Keratinocyte (primary cell): ENCODE measurements at regions not wholly inside any gene's neighbourhood (a gene's known extent, or its start where the extent isn't known, plus 50 kb on each side); places are given as distances from the start of the nearest gene placed in this dataset.

Source experiments
- DNase-seq: peaks from one replicate; pipeline ENCODE4 v3.0.0-alpha.2; 2011; ENCODE audit warnings: low read depth, missing footprints, low spot score
- FAIRE-seq: peaks from 2 replicates; lab custom pipeline; 2011; peaks lifted over from hg19 to GRCh38; lab: Jason Lieb, UNC
- H2AFZ ChIP-seq: 2 replicates; pipeline ENCODE4 v1.6.0; 2012; ENCODE audit warnings: low read length, control low read depth, inconsistent platforms; ENCODE audit not compliant: control insufficient read depth
- H3K27ac ChIP-seq: 2 replicates; pipeline ENCODE4 v1.5.1; 2011; ENCODE audit warnings: low read length; ENCODE audit not compliant: control insufficient read depth, insufficient read depth
- H3K27me3 ChIP-seq: 3 replicates; pipeline ENCODE4 v1.6.0; 2011; ENCODE audit warnings: low read length; ENCODE audit not compliant: control insufficient read depth, insufficient read depth; ENCODE audit errors: extremely low read depth
- H3K36me3 ChIP-seq, 2 experiments: 2 replicates in 1 of 2; 3 replicates in 1 of 2; pipeline ENCODE4 v1.5.1; 2011; ENCODE audit warnings: low read length in 2 of 2, mild to moderate bottlenecking in 1 of 2; ENCODE audit not compliant: control insufficient read depth in 2 of 2, insufficient read depth in 2 of 2; ENCODE audit errors: extremely low read depth in 1 of 2
- H3K4me1 ChIP-seq: 3 replicates; pipeline ENCODE4 v1.5.1; 2011; ENCODE audit warnings: low read length; ENCODE audit not compliant: control insufficient read depth, insufficient read depth; ENCODE audit errors: extremely low read depth
- H3K4me2 ChIP-seq: 3 replicates; pipeline ENCODE4 v1.6.0; 2011; ENCODE audit warnings: low read depth, low read length; ENCODE audit not compliant: control insufficient read depth, insufficient read depth; ENCODE audit errors: extremely low read depth
- H3K4me3 ChIP-seq, 3 experiments: fragments of 200-600 bp in 1 of 3; sonication (generic) in 1 of 3; 2 replicates in 2 of 3; 3 replicates in 1 of 3; pipeline ENCODE4 v1.5.1; 2011 to 2016; ENCODE audit warnings: low read length in 3 of 3, mild to moderate bottlenecking in 3 of 3, control low read depth in 2 of 3, inconsistent platforms in 1 of 3, low read depth in 1 of 3, mixed read lengths in 1 of 3, mixed run types in 1 of 3, moderate library complexity in 1 of 3; ENCODE audit not compliant: control insufficient read depth in 2 of 3, insufficient read depth in 2 of 3; ENCODE audit errors: extremely low read depth in 1 of 3
- H3K79me2 ChIP-seq: 2 replicates; pipeline ENCODE4 v1.6.0; 2012; ENCODE audit warnings: low read length; ENCODE audit not compliant: control insufficient read depth, insufficient read depth
- H3K9ac ChIP-seq: 3 replicates; pipeline ENCODE4 v1.6.0; 2011; ENCODE audit warnings: low read length; ENCODE audit not compliant: control insufficient read depth, insufficient read depth; ENCODE audit errors: extremely low read depth
- H3K9me1 ChIP-seq: 3 replicates; pipeline ENCODE4 v1.6.0; 2011; ENCODE audit warnings: low read length; ENCODE audit not compliant: control insufficient read depth, insufficient read depth; ENCODE audit errors: extremely low read depth
- H3K9me3 ChIP-seq: 2 replicates; pipeline ENCODE4 v1.5.1; 2012; ENCODE audit warnings: low read depth, low read length; ENCODE audit not compliant: control insufficient read depth
- H4K20me1 ChIP-seq: 3 replicates; pipeline ENCODE4 v1.6.0; 2011; ENCODE audit warnings: low read length; ENCODE audit not compliant: control insufficient read depth, insufficient read depth; ENCODE audit errors: extremely low read depth
- EZH2 ChIP-seq: IDR thresholded peaks from one replicate; pipeline ENCODE4 v1.6.1; 2012; ENCODE audit warnings: inconsistent platforms, mild to moderate bottlenecking, low read length, moderate library complexity
- dilution Hi-C: fragments of 300-500 bp; cut with MboI; formaldehyde crosslinking; loops from one replicate; pipeline ENCODE4 v1.7.0; 2020; ENCODE audit warnings: low sequenced_read_pairs; ENCODE audit not compliant: extremely low pct_ligation_motif_present
- TF ChIP-seq, protein P1 (sequence below), 3 experiments: IDR thresholded peaks in 1 of 3; conservative IDR thresholded peaks in 1 of 3; optimal IDR thresholded peaks in 1 of 3; 2 replicates in 2 of 3; 3 replicates in 1 of 3; pipeline versions ENCODE3 to v1.5.1; 2011; ENCODE audit warnings: low read length in 3 of 3, mild to moderate bottlenecking in 3 of 3, moderate library complexity in 2 of 3, control low read depth in 1 of 3, inconsistent platforms in 1 of 3; ENCODE audit not compliant: insufficient read depth in 2 of 3; ENCODE audit errors: extremely low read depth in 1 of 3

DNA sequence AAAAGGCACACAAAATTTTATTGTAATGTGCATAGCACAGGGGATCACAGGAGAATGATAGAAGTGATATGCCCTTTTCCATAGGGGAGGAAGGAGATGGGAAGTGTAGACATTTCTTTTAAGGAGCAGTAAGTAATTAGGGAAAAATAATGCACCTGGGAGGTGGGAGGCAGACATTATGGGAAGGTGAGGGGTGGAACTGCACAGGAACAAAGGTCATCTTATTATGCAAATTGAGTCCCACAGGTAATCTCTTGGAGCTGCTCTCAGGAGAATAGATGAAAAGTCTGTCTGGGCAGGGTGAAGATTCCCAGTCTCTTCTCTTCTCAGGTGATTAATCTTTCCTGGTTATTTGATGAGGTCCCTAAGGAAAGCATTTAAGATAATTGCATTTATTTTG lies 331.5 kb downstream of the ENC1 start:
- Histone ChIP-seq H3K4me3 (no peak overlapping the region), H3K27me3 (no peaks in the 10 kb centered on the region), H3K9me1 (no peaks in the 10 kb centered on the region), H4K20me1 (no peaks in the 10 kb centered on the region), H3K4me1 (peaks cover 8% of the 10 kb centered on the region), H3K9ac (no peak overlapping the region), H3K9me3 (no peaks in the 10 kb centered on the region), H2AFZ (no peak overlapping the region), H3K79me2 (no peaks in the 10 kb centered on the region), H3K27ac (no peak overlapping the region), H3K36me3 (no peaks in the 10 kb centered on the region), H3K4me2 (no peak overlapping the region)
- FAIRE-seq = no peak
- no peak for TF ChIP-seq EZH2
- dilution Hi-C loops = no loop called here
- no peak for DNase-seq

DNA sequence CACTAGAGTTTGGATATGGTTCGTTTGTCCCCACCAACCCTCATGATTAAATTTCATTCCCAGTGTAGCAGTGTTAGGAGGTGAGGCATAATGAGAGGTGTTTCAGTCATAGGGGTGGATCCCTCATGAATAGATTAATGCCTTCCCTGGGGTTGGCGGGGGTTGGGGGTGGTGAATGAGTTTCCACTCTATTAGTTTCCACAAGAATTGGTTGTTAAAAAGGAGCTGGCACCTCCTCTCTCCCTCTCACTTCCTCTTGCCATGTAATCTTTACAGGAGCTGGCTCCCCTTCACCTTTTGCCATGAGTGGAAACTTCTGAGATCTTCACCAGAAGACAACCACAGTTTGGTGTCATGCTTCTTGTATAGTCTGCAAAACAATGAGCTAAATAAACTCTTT lies 333.7 kb downstream of the ENC1 start:
- dilution Hi-C loops = no loop called here

DNA sequence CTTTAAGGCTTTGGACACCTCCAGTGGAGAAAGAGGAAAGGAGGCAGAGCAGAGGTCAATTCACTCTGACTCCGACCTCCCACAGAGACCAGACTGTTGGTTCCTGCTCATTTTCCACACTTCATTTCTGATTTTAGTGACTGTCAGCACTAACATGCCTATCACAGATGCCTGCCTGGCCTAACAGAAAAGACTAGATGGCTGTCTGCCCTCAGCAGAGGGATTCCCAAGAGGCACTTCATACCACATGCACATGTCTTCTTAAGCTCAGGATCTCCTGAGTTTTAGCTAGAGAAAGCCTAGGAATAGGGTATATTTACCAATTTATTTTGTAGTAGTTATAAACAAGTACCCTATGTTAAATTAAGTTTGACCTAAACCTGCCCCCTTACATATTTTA lies 336.0 kb downstream of the ENC1 start:
- DNase-seq (no peak), FAIRE-seq (no peak)
- Histone ChIP-seq H3K4me2 (no peak overlapping the region), H3K27me3 (no peaks in the 10 kb centered on the region), H3K9me3 (no peaks in the 10 kb centered on the region), H3K27ac (no peak overlapping the region), H3K9ac (no peak overlapping the region), H3K36me3 (no peaks in the 10 kb centered on the region), H3K4me1 (no peaks in the 10 kb centered on the region), H3K9me1 (no peaks in the 10 kb centered on the region), H3K79me2 (no peaks in the 10 kb centered on the region), H2AFZ (no peak overlapping the region), H3K4me3 (no peak overlapping the region), H4K20me1 (no peaks in the 10 kb centered on the region)
- dilution Hi-C loops = no loop called here
- TF ChIP-seq, protein P1, sequence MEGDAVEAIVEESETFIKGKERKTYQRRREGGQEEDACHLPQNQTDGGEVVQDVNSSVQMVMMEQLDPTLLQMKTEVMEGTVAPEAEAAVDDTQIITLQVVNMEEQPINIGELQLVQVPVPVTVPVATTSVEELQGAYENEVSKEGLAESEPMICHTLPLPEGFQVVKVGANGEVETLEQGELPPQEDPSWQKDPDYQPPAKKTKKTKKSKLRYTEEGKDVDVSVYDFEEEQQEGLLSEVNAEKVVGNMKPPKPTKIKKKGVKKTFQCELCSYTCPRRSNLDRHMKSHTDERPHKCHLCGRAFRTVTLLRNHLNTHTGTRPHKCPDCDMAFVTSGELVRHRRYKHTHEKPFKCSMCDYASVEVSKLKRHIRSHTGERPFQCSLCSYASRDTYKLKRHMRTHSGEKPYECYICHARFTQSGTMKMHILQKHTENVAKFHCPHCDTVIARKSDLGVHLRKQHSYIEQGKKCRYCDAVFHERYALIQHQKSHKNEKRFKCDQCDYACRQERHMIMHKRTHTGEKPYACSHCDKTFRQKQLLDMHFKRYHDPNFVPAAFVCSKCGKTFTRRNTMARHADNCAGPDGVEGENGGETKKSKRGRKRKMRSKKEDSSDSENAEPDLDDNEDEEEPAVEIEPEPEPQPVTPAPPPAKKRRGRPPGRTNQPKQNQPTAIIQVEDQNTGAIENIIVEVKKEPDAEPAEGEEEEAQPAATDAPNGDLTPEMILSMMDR (optimal IDR thresholded peaks at IDR 0.05 in 1 of 3, IDR thresholded peaks at IDR 0.05 in 1 of 3, conservative IDR thresholded peaks at IDR 0.05 in 1 of 3; ENCODE audit: extremely low read depth in 1 of 3, insufficient read depth in 2 of 3, low read length in 3 of 3) = no peak
- TF ChIP-seq EZH2 = no peak

More for the DNA sequence above, 333.7 kb downstream of the ENC1 start:
- Histone ChIP-seq H3K9me3 (no peaks in the 10 kb centered on the region), H3K36me3 (no peaks in the 10 kb centered on the region), H2AFZ (no peak overlapping the region), H3K9me1 (no peaks in the 10 kb centered on the region), H3K27me3 (no peaks in the 10 kb centered on the region), H3K4me1 (peaks cover 8% of the 10 kb centered on the region), H3K4me3 (no peak overlapping the region), H3K4me2 (no peak overlapping the region), H4K20me1 (no peaks in the 10 kb centered on the region), H3K27ac (no peak overlapping the region), H3K79me2 (no peaks in the 10 kb centered on the region), H3K9ac (no peak overlapping the region)
- no peak for FAIRE-seq
- DNase-seq = no peak
- TF ChIP-seq, protein P1 (optimal IDR thresholded peaks at IDR 0.05 in 1 of 3, IDR thresholded peaks at IDR 0.05 in 1 of 3, conservative IDR thresholded peaks at IDR 0.05 in 1 of 3; ENCODE audit: extremely low read depth in 1 of 3, insufficient read depth in 2 of 3, low read length in 3 of 3) = no peak
- TF ChIP-seq EZH2 = no peak
